ENCODE measurements at regions not wholly inside any gene's neighbourhood (a gene's known extent, or its start where the extent isn't known, plus 50 kb on each side); places are given as distances from the start of the nearest gene placed in this dataset.

DNA sequence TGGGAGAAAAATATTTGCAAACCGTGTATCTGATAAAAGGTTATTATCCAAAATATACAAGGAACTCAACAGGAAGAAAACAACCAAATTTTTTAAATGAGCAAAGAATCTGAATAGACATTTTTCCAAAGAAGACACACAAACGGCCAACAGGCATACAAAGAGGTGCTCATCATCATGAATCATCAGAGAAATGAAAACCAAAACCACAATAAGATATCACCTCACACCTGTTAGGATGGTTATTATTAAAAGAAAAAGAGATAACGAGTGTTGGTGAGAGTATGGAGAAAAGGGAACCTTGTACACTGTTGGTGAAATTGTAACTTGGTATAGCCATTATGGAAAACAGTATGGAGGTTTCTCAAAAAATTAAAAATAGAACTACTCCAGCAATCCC is 463.3 kb downstream of the IRS1 start:
- no peak for DNase-seq

DNA sequence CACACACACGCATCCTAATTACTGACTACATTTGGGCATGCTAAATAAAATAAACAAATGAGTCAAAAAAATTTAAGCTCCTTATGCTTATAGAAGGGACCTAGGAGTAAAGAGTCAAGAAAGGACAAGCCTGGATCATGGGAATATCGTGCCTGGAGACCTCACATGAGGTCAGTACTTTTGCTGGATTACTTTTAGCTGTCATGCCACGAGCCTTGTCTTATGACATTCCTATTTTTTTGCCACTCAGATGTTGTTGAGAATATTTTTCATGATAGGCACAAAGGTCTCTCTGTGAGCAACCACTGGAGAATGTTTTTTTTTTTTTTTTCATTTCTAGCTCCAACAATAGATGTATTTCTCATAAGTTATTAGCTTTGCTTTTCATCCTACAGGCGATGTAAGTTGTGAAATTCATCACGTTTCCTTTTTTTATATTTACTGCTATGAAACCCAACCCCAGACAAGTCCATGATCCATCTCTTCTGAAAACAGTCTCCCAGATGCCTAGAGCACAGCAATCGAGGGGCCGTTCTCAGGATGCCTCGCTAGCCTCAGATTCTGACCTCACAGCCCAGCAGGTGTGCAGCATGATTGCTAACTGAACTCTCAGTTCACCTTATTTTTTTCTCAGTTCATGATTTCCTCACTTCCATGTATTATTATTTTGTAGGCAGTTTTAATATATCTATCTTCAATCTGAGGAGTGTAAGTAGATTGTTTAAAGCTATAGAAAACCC is 464.5 kb downstream of the IRS1 start:
- DNase-seq, result no peak

DNA sequence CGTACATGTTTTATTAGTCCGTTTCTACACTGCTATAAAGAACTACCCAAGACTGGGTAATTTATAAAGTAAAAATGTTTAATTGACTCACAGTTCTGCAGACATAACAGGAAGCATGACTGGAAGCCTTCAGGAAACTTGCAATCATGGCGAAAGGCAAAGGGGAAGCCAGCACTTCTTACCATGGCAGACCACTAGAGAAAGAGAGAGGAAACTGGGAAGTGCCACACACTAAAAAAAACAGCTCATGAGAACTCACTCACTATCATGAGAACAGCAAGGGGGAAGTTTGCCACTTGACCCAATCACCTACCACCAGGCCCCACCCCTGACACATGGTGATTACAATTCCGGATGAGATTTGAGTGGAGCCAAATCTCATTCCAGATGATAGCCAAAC is 466.2 kb downstream of the IRS1 start:
- no peak for DNase-seq

DNA sequence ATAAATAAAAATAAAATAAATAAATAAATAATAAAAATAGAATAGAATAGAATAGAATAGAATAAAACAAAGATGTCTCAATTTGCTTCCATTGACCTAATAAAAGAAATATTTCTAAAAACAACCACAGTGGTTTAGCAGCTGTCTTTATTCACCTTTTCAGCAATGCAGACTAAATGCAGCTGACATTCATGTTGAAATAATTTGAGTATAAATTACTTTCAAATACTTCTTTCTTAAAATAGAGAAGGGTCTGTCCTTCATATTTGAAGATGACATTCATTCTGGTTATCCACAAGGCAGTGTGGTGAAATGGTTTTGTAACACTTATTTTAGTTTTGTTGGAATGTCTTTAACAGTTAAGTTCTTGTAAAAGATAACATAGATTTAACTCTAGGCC is 469.4 kb downstream of the IRS1 start:
- DNase-seq, result no peak

DNA sequence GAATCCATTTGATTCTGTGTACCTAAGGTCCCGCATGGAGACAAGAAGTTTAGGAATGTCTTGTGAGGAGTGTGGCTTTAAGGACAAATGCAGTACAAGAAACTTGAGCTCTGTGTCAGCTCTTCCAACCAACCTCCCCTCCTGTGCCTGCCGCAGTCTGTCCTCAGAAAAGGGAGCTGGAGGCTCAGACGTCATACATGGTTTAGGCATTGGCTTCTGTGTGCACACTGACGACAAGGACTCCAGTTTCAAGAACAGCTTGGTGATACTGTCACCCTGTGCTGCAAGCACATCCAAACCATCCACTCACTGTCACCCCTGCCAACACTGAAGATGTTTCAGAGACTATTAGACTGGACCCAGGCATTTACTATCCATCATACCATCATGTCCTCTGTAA is 470.4 kb downstream of the IRS1 start:
- no peak for DNase-seq

DNA sequence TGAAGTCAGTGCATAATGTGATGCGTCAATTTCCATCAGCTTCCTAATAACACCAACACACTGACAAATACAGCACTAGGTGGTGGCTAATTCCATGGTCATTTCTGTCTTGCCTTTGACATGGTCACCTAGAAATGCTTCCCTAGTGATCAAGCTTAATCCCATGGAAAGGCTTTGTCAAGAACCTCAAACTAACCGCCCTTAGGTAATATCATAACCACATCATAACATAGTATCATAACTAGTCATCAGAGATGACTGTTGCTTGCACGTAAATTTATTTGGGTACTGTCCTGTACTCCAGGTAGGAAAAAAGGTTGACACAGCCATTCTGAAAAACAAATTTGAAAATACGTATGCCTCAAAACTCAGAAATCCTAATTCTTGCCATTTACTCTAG is 471.8 kb downstream of the IRS1 start:
- DNase-seq, result no peak

DNA sequence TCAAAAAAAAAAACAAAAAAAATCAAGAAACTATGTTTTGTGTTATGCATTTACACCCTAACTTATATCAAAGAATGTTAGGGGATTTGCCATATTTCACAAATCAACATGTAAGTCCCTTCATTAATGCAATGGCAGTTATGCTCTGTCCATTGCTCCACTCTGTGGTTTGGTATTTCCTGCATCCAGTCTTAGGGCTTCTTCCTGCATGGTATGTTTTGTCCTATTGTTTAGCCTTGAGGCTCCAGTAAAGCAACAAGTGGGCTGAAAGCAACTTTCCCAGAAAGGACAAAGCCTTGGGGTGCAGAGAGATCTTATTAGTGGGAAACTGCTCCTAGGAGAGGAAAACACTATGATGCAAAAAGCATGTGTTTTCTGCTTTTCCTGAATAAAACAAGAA is 474.1 kb downstream of the IRS1 start:
- DNase-seq, result no peak

DNA sequence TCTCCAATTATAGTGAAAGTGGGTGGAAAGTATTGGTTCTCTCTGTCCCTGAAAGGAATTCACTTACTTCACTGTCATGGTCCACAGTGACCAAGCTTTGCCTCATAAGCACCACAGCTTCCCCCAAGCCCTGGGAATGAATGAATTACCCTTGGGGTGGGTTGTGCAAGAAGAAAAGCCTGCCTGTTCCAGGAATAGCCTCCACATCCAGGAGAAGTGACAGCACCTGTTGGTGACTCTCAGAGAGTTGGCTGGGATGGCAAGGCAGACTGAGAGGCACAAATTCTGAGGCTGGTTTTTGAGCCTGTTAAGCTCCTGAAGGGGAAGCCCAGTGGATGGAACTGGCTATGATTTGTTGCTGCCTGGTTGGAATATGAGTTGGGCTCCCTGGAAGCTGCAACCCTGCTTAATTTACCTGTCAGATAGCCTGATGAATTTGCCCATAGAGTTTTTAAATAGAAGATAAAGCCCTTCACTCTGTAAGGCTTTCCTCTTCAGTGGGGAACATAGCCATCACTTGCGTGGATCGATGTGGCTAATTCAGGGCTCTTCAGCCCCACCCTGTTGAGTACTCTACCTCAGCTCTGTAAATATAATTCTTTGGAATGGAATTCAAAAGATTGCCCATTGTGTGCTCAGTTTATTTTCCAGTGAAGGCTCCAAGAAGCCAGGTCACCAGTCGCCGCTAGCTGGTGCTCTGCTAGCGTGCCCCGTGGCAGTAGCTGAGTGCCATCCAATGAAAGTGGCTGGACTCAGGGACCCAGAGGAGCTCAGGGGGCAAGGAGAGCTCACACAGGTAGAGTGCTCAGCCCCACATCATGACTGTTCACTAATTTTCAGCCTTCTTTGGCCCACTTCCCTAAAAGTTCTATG is 479.3 kb downstream of the IRS1 start:
- DNase-seq, result no peak

DNA sequence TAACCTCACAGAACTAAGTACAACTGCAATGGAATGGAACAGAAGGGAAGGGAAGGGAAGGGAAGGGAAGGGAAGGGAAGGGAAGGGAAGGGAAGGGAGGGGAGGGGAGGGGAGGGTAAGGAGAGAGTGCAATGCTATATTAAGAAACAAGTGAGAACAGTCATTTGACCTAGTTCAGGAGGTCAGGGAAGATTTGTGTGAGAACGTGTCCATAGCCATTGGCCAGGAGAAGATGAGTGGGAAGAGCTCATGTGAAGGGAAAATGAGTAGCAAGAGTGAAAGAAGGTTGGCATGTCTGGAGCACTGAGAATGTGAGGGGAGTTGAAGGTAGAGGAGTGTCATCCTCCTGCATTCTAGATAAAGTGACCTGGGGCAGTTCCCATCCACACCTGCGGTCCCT is 481.6 kb downstream of the IRS1 start:
- DNase-seq, result no peak

DNA sequence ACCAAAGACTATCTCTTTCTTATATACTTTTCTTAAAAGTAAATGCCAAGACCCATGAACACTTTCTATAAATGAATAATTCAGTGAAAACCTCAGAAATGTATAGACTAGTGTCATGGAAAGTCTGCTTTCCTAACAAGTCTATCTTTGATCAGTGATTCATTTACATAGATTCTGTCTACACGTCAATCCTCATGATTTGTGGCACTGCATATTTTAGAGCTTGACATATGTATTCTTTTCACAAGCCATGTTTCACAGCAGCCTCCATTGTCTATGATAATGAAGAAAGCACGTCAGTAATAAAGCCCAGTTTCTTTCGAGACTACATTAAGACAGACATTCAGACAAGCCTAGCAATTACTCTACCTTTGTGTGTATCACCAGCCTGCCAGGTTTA is 486.6 kb downstream of the IRS1 start:
- DNase-seq, result no peak

DNA sequence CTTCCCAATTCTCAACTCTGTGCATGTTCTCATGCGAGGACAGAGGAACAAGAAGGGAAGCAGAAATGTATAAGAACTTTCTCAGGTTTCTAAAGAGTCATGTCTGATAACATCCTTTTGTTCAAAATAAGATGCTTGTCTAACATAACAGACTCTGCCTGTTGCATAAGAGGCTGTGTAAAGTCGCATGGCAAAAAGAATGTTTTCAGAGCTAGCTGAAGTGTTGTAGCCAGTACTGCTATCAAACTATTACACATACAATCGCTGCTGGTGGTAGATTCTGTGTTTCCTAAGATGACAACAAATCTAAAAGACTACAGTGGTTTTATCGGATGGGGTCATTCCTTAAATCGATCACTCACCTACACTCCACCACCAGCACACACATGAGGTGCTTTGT is 487.5 kb downstream of the IRS1 start:
- DNase-seq, result no peak

DNA sequence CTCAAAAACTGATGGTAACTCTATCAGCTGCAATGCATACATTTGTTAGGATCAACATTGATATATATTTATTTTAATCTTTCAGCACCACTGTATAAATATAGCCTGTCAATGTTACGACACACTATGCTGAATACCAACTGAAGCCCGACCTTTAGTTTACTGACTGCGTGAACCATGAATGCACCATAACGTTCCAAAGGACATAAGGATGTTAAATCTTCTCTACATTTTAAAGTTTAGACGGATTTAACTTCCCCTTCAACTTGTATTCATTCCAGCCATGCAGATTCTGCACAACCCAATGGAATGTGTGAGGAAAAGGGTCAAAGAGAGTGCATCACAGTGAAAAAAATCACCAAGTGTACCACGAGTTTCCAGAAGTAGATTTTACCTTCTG is 489.5 kb downstream of the IRS1 start:
- DNase-seq, result no peak

DNA sequence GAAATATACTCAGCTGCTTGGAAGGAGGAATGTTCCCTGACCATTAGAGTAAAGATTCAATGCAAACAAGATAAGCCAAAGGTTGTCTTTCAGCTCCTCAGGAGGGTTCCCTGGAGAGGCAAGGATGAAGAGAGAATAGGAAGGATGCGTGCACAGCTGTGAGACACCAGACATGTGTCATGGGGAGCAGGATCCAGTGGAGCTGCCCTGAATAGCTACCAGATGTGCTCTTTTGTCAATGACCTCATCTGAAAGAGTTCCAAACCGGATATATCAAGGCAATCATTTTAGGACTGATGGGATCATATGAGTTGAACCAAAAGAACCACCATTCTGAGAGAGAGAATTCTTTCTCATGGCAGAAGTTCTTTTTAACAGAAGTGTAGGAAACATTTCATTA is 490.6 kb downstream of the IRS1 start:
- no peak for DNase-seq

DNA sequence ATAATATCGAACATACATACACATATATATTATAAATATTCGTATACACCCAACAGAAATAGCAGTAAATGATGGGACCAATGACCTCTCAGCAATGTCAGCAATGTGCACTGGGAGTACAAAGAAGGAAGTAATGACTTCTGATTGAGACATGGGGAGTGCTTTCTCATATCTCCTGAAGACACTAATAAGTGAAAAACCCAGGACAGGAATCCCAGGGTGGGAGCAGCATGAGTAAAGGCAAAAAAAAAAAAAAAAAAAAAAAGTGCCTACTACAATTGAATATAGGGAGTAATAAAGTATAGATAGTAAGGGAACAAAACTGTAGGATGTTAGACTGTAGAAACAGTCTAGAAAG is 491.3 kb downstream of the IRS1 start:
- no peak for DNase-seq

DNA sequence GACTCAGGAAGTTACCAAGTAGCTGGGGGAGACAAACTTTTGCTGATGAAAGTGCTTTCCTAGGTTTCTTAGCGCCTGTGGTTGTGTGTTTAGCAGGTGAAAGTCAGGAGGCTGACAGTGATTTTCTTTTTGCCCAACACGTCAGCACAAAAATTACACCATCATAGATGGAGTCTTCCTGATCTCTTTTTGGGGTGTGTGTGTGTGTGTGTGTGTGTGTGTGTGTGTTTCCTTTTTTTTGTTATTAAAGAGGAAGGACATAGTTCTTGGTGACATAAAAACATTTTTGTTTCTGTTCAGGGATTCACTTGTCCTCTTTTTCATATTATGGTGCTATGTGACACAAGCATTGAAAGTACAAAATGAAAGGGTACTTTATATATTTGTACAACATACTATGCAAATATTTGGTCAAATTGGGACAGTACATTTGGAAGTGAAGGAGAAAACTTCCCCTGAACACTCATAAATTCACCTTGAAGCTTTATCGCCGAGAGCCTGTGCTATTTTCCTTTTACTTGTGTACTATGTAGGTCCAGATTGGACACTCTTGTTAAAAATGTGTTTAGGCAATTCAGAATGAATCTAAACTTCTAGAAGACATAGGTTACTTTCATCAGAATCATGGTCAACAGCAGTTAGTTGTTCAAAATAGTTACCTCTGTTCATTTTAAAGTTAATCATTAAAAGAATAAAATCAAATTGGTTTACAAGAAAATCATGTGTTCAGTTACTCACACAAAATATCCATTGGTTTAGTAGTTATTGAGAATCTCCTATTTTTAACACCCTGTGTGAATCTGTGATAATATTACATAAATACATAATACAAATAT is 491.9 kb downstream of the IRS1 start:
- DNase-seq, result no peak

DNA sequence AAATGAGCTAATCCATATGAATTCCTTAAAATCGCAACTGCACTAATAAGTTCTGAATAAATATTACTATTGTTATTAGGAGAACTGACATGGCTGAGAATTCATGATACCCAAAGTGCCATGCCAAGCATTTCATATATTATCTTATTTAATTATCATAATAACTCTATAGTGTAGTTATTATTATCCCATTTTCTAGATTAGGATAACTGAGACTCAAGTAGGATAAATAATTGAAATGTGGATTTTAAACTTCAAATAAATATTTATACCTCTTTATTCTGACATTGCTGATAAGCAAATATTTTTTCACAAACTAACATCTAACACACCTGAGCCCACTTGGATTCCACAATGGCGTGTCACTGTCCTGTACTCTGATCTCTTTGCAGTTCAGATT is 492.7 kb downstream of the IRS1 start:
- no peak for DNase-seq

DNA sequence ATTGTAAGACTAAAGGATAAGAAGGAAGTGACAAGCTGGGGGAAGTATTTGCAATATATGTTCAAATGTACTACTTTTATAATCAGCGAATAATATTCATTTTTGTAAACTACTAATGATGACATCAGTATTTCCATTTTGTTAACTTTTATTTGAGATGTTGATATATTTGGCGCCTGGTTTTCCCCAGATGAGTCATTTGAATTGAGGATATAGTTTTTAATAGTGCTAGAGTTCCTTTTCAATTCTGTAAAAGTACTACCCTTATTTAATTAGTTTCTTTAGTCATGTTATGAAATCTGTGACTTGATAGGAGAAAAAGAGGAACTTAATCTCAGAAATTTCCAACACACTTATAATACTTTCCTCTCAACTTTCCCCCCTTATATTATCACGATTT is 495.3 kb downstream of the IRS1 start:
- DNase-seq, result no peak

DNA sequence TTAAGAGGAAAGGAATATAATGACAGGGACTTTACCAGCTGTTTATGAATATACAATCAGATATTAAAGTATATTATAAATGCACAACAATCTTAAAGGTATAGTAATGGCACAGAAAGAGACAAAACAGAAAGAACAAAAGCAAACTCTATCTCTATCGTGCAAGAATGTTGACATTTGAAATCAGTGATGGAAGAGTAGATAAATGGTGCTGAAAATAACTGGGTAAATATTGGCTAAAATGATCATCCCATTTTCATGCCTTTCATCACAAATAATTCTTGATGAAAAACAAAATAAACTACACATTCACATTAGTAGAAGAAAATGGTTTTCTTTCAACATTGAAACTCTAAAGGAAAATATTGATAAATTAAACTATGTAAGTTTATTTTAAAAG is 495.9 kb downstream of the IRS1 start:
- DNase-seq, result no peak

DNA sequence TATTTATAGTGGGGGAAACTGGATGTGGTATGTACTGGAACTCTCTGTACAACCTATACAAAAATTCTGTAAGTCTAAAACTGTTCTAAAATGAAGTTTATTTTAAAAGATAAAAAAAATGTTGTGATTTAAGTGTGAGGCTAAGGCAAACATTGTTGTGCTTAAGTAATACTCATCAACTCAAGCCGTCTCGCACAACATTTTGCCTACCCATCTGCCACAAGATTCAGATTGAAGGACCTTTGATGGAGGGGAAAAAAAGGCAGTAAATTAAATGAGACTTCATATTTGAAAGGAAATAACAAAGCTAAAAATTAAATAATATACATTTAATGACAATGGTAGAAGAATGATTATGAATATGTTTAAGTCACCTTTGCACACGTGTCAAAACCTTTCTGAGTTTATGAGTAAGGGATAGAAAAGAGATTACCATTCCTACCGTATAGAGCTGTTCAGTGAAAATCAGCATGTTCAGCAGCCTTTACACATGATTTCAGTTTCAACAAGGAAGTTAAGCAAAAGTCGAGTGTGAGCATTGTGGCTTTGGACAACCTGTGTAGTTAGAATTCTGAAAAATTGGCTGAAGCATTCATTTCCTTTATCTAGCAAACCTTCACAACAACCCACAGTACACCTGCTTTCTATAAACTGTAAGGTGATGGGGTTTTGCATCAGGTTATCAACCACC is 499.3 kb downstream of the IRS1 start:
- no peak for DNase-seq

DNA sequence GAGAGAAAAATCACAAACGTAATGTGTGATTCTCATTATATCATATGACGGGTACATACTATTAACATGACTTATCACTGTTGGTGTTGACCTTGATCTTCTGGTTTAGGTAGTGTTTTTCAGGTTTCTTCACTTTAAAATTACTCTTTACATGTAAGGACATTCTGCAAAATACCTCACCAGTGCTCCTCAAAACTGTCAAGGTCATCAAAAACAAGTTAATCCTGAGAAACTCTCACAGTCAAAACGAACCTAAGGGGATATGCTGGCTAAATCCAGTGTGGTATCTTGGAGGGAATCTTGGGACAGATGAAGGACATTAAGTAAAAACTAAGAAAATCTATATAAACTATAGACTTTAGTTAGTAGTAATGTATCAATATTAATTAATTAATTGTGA is 499.8 kb downstream of the IRS1 start:
- no peak for DNase-seq

DNA sequence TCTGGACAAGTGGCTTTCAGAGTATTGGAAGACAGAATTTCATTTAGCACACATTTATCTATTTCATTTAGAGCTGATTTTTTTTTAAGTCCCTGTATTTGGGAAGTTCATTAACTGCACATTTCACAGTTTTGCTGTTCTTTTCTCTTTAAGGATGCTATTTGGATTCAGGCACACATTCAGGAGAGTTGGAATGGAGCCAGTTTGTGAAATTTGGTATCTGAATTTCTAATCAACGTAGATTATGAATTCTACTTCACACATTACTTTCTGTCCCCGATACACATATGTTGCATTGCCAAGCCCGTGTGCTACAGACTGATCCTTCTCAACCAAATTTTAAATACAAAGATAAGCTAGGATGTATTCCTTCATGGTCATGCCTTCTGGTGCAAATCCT is 503.9 kb downstream of the IRS1 start:
- no peak for DNase-seq

DNA sequence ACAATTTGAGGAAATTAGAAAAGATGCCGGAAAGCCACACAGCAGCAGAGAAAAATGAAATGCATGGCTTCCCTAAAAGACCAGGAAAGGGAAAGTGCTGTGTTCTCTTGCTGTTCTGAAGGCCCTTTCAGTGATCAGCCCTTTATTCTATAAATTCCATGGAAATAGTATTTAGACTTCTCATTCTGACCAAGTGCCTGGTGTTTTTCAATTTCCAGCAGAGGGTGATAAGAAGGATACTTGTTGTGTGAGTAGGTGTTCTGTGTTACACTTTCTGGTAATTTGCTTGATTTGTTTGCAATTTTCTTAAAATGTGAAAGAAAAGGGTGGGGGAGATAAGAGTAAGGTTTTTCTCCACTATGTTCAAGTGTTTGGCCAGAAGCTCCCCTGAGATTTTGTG is 504.5 kb downstream of the IRS1 start:
- no peak for DNase-seq

All from anterior cingulate cortex (tissue), 58 donors.